ENCODE measurements at regions not wholly inside any gene's neighbourhood (a gene's known extent, or its start where the extent isn't known, plus 50 kb on each side); places are given as distances from the start of the nearest gene placed in this dataset.
A peak's percentile ranks its signal among the peaks of the same experiment; 100 is the strongest.
"Not testable (repeated sequence)": the region's sequence is repeated elsewhere in the genome, so short reads cannot be mapped to it uniquely, and the experiment has no call there.

- Histone ChIP-seq H3K4me1 (peaks cover 0 to 10% (median 0%) of the 10 kb centered on the region in 4 donors), H3K36me3 (no peaks in the 10 kb centered on the region), H3K4me3 (no peak overlapping the region), H3K27me3 (peaks cover 0 to 19% (median 2%) of the 10 kb centered on the region in 4 donors), H3K9me3 (no peaks in the 10 kb centered on the region), H3K27ac (no peak overlapping the region)
- ATAC-seq (ENCODE audit: low FRiP score in 2 of 2) = no peak
- peak in 1 of 2 donors; percentile 70 for DNase-seq
- WGBS, 2 donors = 77 to 88% methylated on average over 22 to 29 of the region's 30 CpGs
- TF ChIP-seq CTCF (IDR thresholded peaks at IDR 0.05) (no peak), POLR2A (IDR thresholded peaks at IDR 0.05) (no peak), EP300 (IDR thresholded peaks at IDR 0.05) (no peak), POLR2AphosphoS5 (IDR thresholded peaks at IDR 0.05) (no peak)
These were observed 107.2 kb downstream of the MICALL2 start for GRCh38 chr7:1351881-1352625.

- peak in 1 of 2 donors; percentile 63 for DNase-seq
- Histone ChIP-seq H3K27me3 (peaks cover 0 to 19% (median 2%) of the 10 kb centered on the region in 4 donors), H3K27ac (no peak overlapping the region), H3K4me3 (no peak overlapping the region), H3K9me3 (no peaks in the 10 kb centered on the region), H3K36me3 (no peaks in the 10 kb centered on the region), H3K4me1 (peaks cover 0 to 10% (median 0%) of the 10 kb centered on the region in 4 donors)
- TF ChIP-seq EP300 (IDR thresholded peaks at IDR 0.05) (no peak), POLR2A (IDR thresholded peaks at IDR 0.05) (no peak), POLR2AphosphoS5 (IDR thresholded peaks at IDR 0.05) (no peak), CTCF (IDR thresholded peaks at IDR 0.05) (no peak)
- ATAC-seq (ENCODE audit: low FRiP score in 2 of 2) = no peak
- 79 to 85% methylated on average over 16 to 27 of the region's 27 CpGs for whole genome bisulfite sequencing, 2 donors
These were observed 106.5 kb downstream of the MICALL2 start for GRCh38 chr7:1352656-1353271.

- ATAC-seq (ENCODE audit: low FRiP score in 2 of 2) (no peak), DNase-seq (peak in 1 of 2 donors; percentile 61)
- H3K4me1 ChIP-seq = peaks cover 0 to 10% (median 0%) of the 10 kb centered on the region in 4 donors
- H3K9me3 ChIP-seq = no peaks in the 10 kb centered on the region
- H3K4me3 ChIP-seq = no peak overlapping the region
- no peaks in the 10 kb centered on the region for H3K36me3 ChIP-seq
- H3K27ac ChIP-seq = no peak overlapping the region
- 59 to 69% methylated on average over 19 to 32 of the region's 32 CpGs for WGBS, 2 donors
- peaks cover 0 to 19% (median 2%) of the 10 kb centered on the region in 4 donors for H3K27me3 ChIP-seq
- TF ChIP-seq CTCF (IDR thresholded peaks at IDR 0.05) = no peak
- no peak for TF ChIP-seq POLR2AphosphoS5 (IDR thresholded peaks at IDR 0.05)
- TF ChIP-seq POLR2A (IDR thresholded peaks at IDR 0.05) = no peak
- no peak for TF ChIP-seq EP300 (IDR thresholded peaks at IDR 0.05)
These were observed 104.4 kb downstream of the MICALL2 start for GRCh38 chr7:1354661-1355567.

- peak in 1 of 2 donors; percentile 69 for DNase-seq
- Histone ChIP-seq H3K9me3 (no peaks in the 10 kb centered on the region), H3K4me1 (peaks cover 0 to 10% (median 0%) of the 10 kb centered on the region in 4 donors), H3K4me3 (no peak overlapping the region), H3K27ac (no peak overlapping the region), H3K27me3 (peaks cover 0 to 19% (median 2%) of the 10 kb centered on the region in 4 donors), H3K36me3 (no peaks in the 10 kb centered on the region)
- 53 to 74% methylated on average over 13 to 18 of the region's 24 CpGs for WGBS, 2 donors
- TF ChIP-seq POLR2AphosphoS5 (IDR thresholded peaks at IDR 0.05) = no peak
- TF ChIP-seq CTCF (IDR thresholded peaks at IDR 0.05) = no peak
- TF ChIP-seq EP300 (IDR thresholded peaks at IDR 0.05) = no peak
- no peak for TF ChIP-seq POLR2A (IDR thresholded peaks at IDR 0.05)
- peak in 1 of 2 donors; percentile 44 for ATAC-seq (ENCODE audit: low FRiP score in 2 of 2)
These were observed 103.5 kb downstream of the MICALL2 start for GRCh38 chr7:1355568-1356340.

GRCh38 chr7:1356853-1357252, 102.4 kb downstream of the MICALL2 start:
- DNase-seq; H3K4me3 ChIP-seq; H3K4me1 ChIP-seq; H3K27ac ChIP-seq; ATAC-seq (ENCODE audit: low FRiP score in 2 of 2); H3K36me3 ChIP-seq; H3K9me3 ChIP-seq: not testable (repeated sequence)
- peaks cover 0 to 19% (median 2%) of the 10 kb centered on the region in 4 donors for H3K27me3 ChIP-seq
- 83 to 98% methylated on average over 6 of the region's 6 CpGs for WGBS, 2 donors

- DNase-seq; H3K9me3 ChIP-seq; ATAC-seq (ENCODE audit: low FRiP score in 2 of 2); H3K27ac ChIP-seq; H3K36me3 ChIP-seq; H3K4me1 ChIP-seq; H3K4me3 ChIP-seq: not testable (repeated sequence)
- 92 to 96% methylated on average over 3 of the region's 3 CpGs for WGBS, 2 donors
- peaks cover 0 to 18% (median 2%) of the 10 kb centered on the region in 4 donors for H3K27me3 ChIP-seq
These were observed 102.0 kb downstream of the MICALL2 start for GRCh38 chr7:1357260-1357600.
